HepG2 (cell line): ENCODE measurements at regions not wholly inside any gene's neighbourhood (a gene's known extent, or its start where the extent isn't known, plus 50 kb on each side); places are given as distances from the start of the nearest gene placed in this dataset.

Experiments used
- ATAC-seq: fragments of 200-7000 bp; cut with Tn5 transposase; 3 replicates; pipeline ENCODE4 v1.9.1; 2020; ENCODE audit warnings: mild to moderate bottlenecking, moderate library complexity
- BruUV-seq: library from RNA; stranded (reverse); fragments of 400-500 nt; replicated peaks from 2 replicates; lab custom pipeline; 2021; lab: Mats Ljungman, UMichigan
- CTCF ChIA-PET: fragments of 300-600 bp; formaldehyde crosslinking; extraction: SDS; loops from one replicate; lab custom pipeline; 2021; ENCODE audit warnings: low total read pairs, inconsistent platforms, low intra/inter-chr PET ratio; lab: Yijun Ruan, JAX
- POLR2A ChIA-PET: fragments of 350-600 bp; sonication (Branson Sonifier 250); formaldehyde crosslinking; loops from one replicate; lab custom pipeline; 2020; ENCODE audit warnings: antibody characterized with exemption, inconsistent platforms; lab: Yijun Ruan, JAX
- DNase-seq: peaks from one replicate; pipeline ENCODE4 v3.0.0-alpha.2; 2015; ENCODE audit warnings: low spot score
- FAIRE-seq: peaks from 3 replicates; lab custom pipeline; 2011; peaks lifted over from hg19 to GRCh38; lab: Jason Lieb, UNC
- H2AFZ ChIP-seq: one replicate; pipeline ENCODE4 v1.6.1; 2011; ENCODE audit warnings: low read length, inconsistent platforms
- H3K27ac ChIP-seq: fragments of 300-600 bp; 3 replicates; pipeline ENCODE4 v1.8.0; 2011; ENCODE audit warnings: mixed run types, mild to moderate bottlenecking, mixed read lengths, low read length, inconsistent platforms; ENCODE audit not compliant: insufficient read depth; ENCODE audit errors: extremely low read length
- H3K27me3 ChIP-seq, 2 experiments: fragments of 200-600 bp in 1 of 2; 2 replicates in 1 of 2; 3 replicates in 1 of 2; pipeline versions ENCODE4 v1.6.0 to v1.8.0; 2011; ENCODE audit warnings: low read length in 2 of 2, mild to moderate bottlenecking in 2 of 2, moderate library complexity in 2 of 2, inconsistent platforms in 1 of 2; ENCODE audit not compliant: insufficient read depth in 2 of 2, control insufficient read depth in 1 of 2
- H3K36me3 ChIP-seq, 2 experiments: fragments of 200-600 bp in 1 of 2; replicated peaks in 1 of 2; 2 replicates in 1 of 2; 3 replicates in 1 of 2; pipeline versions ENCODE4 v1.5.1 to v1.8.0; 2011; ENCODE audit warnings: low read length in 2 of 2, inconsistent platforms in 1 of 2; ENCODE audit not compliant: insufficient read depth in 2 of 2, control insufficient read depth in 1 of 2
- H3K4me1 ChIP-seq: 2 replicates; pipeline ENCODE4 v1.5.1; 2012; ENCODE audit warnings: low read length, inconsistent platforms; ENCODE audit not compliant: insufficient read depth
- H3K4me2 ChIP-seq: 2 replicates; pipeline ENCODE4 v1.6.0; 2011; ENCODE audit warnings: low read depth, low read length, inconsistent platforms
- H3K4me3 ChIP-seq, 3 experiments: fragments of 200-600 bp in 1 of 3; sonication (generic), shearing (Covaris generic) in 1 of 3; replicated peaks in 1 of 3; 2 replicates each; pipeline ENCODE4 v1.5.1; 2011 to 2016; ENCODE audit warnings: low read length in 3 of 3, inconsistent platforms in 2 of 3, low read depth in 2 of 3, mild to moderate bottlenecking in 2 of 3, control low read depth in 1 of 3, mixed read lengths in 1 of 3; ENCODE audit not compliant: insufficient read depth in 1 of 3
- H3K79me2 ChIP-seq: one replicate; pipeline ENCODE4 v1.6.1; 2011; ENCODE audit warnings: low read length, inconsistent platforms; ENCODE audit not compliant: insufficient read depth
- H3K9ac ChIP-seq: 2 replicates; pipeline ENCODE4 v1.6.0; 2011; ENCODE audit warnings: mild to moderate bottlenecking, low read depth, low read length, inconsistent platforms; ENCODE audit not compliant: insufficient read depth
- H3K9me3 ChIP-seq: 2 replicates; pipeline ENCODE4 v1.5.1; 2012; ENCODE audit warnings: mild to moderate bottlenecking, low read length
- H4K20me1 ChIP-seq: 2 replicates; pipeline ENCODE4 v1.6.0; 2011; ENCODE audit warnings: inconsistent platforms, mild to moderate bottlenecking, low read length, moderate library complexity; ENCODE audit not compliant: insufficient read depth
- ATF7 ChIP-seq, 2 experiments: fragments of 450-650 bp in 1 of 2; sonication (generic) in 1 of 2; formaldehyde crosslinking in 1 of 2; IDR thresholded peaks; 2 replicates each; pipeline versions ENCODE4 v1.4.0 to v1.6.1; 2016 to 2020; ENCODE audit warnings: antibody characterized with exemption in 1 of 2, mild to moderate bottlenecking in 1 of 2, missing genetic modification reagents in 1 of 2
- BRCA1 ChIP-seq: sonication (generic); formaldehyde crosslinking; IDR thresholded peaks from 2 replicates; pipeline ENCODE4 v1.4.0; 2020; ENCODE audit warnings: missing genetic modification reagents
- CBX5 ChIP-seq: sonication (generic); formaldehyde crosslinking; IDR thresholded peaks from 2 replicates; pipeline ENCODE4 v1.4.0; 2020; ENCODE audit warnings: missing genetic modification reagents, borderline replicate concordance
- GFI1 ChIP-seq: sonication (generic); formaldehyde crosslinking; IDR thresholded peaks from 2 replicates; pipeline ENCODE4 v1.5.0; 2020; ENCODE audit warnings: missing genetic modification reagents, mild to moderate bottlenecking, borderline replicate concordance
- HIVEP1 ChIP-seq: sonication (generic); formaldehyde crosslinking; IDR thresholded peaks from 2 replicates; pipeline ENCODE4 v1.4.0; 2020; ENCODE audit warnings: mild to moderate bottlenecking, missing genetic modification reagents
- PHF8 ChIP-seq: sonication (generic); formaldehyde crosslinking; IDR thresholded peaks from 2 replicates; pipeline ENCODE4 v1.5.0; 2020; ENCODE audit warnings: missing genetic modification reagents
- RERE ChIP-seq: IDR thresholded peaks from 2 replicates; pipeline ENCODE4 v1.6.1; 2016; ENCODE audit warnings: low read depth, missing genetic modification reagents, missing compliant biosample characterization
- SIX1 ChIP-seq: sonication (generic); formaldehyde crosslinking; IDR thresholded peaks from 2 replicates; pipeline ENCODE4 v1.4.0; 2020; ENCODE audit warnings: missing genetic modification reagents, borderline replicate concordance
- SKI ChIP-seq: fragments of 450-650 bp; IDR thresholded peaks from one replicate; pipeline ENCODE4 v1.6.1; 2018; ENCODE audit warnings: mild to moderate bottlenecking; ENCODE audit not compliant: partially characterized antibody
- TFDP1 ChIP-seq: IDR thresholded peaks from 2 replicates; pipeline ENCODE4 v1.6.1; 2016; ENCODE audit warnings: missing compliant biosample characterization, missing genetic modification reagents, borderline replicate concordance
- ZNF160 ChIP-seq: sonication (generic); formaldehyde crosslinking; IDR thresholded peaks from 2 replicates; pipeline ENCODE4 v1.8.0; 2022; ENCODE audit warnings: mild to moderate bottlenecking, inconsistent platforms, missing genetic modification reagents
- ZNF382 ChIP-seq: sonication (generic); formaldehyde crosslinking; IDR thresholded peaks from 2 replicates; pipeline ENCODE4 v1.5.0; 2020; ENCODE audit warnings: missing genetic modification reagents, mild to moderate bottlenecking, borderline replicate concordance
- ZNF446 ChIP-seq: sonication (generic); formaldehyde crosslinking; IDR thresholded peaks from 2 replicates; pipeline ENCODE4 v1.5.0; 2020; ENCODE audit warnings: mild to moderate bottlenecking, missing genetic modification reagents
- ZNF484 ChIP-seq: sonication (generic); formaldehyde crosslinking; IDR thresholded peaks from 2 replicates; pipeline ENCODE4 v1.5.1; 2020; ENCODE audit warnings: mild to moderate bottlenecking, low read depth, missing genetic modification reagents, borderline replicate concordance
- ZNF720 ChIP-seq: sonication (generic); formaldehyde crosslinking; IDR thresholded peaks from 2 replicates; pipeline ENCODE4 v1.4.0; 2020; ENCODE audit warnings: missing genetic modification reagents
- ZNF737 ChIP-seq: sonication (generic); formaldehyde crosslinking; IDR thresholded peaks from 2 replicates; pipeline ENCODE4 v1.5.0; 2020; ENCODE audit warnings: missing genetic modification reagents, mild to moderate bottlenecking, borderline replicate concordance
- WGBS: methylation state at CpG from one replicate; pipeline ENCODE4 v1.1.6; 2017; ENCODE audit warnings: low lambda C conversion rate; 5-methylcytosine and 5-hydroxymethylcytosine counted together
- in situ Hi-C: cut with HindIII; loops from 2 replicates; pipeline ENCODE4 v1.10.0; 2017; ENCODE audit warnings: low pct_unique_long_range_greater_than_20kb; ENCODE audit not compliant: extremely low pct_ligation_motif_present
- intact Hi-C: fragments of 100-400 bp; cut with micrococcal nuclease; formaldehyde crosslinking; loops from one replicate; pipeline ENCODE4 v1.10.0; 2022; ENCODE audit not compliant: unreplicated experiment

GRCh38 chr2:150259746-150260145 lies 227.7 kb downstream of the RND3 start (continued):
- TF ChIP-seq ZNF160 (CRISPR knock-in tag), result no peak
- no peak for TF ChIP-seq BRCA1
- no peak for TF ChIP-seq ZNF484
- no peak for TF ChIP-seq HIVEP1 (CRISPR knock-in tag)
- TF ChIP-seq PHF8 (CRISPR knock-in tag), result no peak
- TF ChIP-seq ZNF737 (CRISPR knock-in tag), result no peak
- TF ChIP-seq ZNF446, result no peak
- no peak for TF ChIP-seq ZNF382 (CRISPR knock-in tag)
- TF ChIP-seq TFDP1 (CRISPR knock-in tag), result no peak

GRCh38 chr2:150258781-150259307 lies 228.6 kb downstream of the RND3 start:
- POLR2A ChIA-PET, result no interaction called here
- H3K79me2 ChIP-seq, result no peaks in the 10 kb centered on the region
- WGBS, result 37% methylated on average over 8 of the region's 8 CpGs
- TF ChIP-seq GFI1 (CRISPR knock-in tag) (no peak), ATF7 (IDR thresholded peaks at IDR 0.05) (no peak), ATF7 (CRISPR knock-in tag; IDR thresholded peaks at IDR 0.05) (no peak), ZNF720 (CRISPR knock-in tag) (no peak), SIX1 (no peak), RERE (CRISPR knock-in tag) (no peak), SKI (no peak), CBX5 (CRISPR knock-in tag) (no peak)

More at GRCh38 chr2:150258781-150259307, 228.6 kb downstream of the RND3 start:
- Histone ChIP-seq H3K9ac (no peak overlapping the region), H4K20me1 (no peaks in the 10 kb centered on the region), H3K4me3 (no peak overlapping the region), H3K4me1 (no peaks in the 10 kb centered on the region), H3K4me2 (no peak overlapping the region), H3K27ac (no peak overlapping the region), H3K9me3 (peaks cover 64% of the 10 kb centered on the region), H3K27me3 (no peaks in the 10 kb centered on the region), H3K36me3 (no peaks in the 10 kb centered on the region), H2AFZ (no peak overlapping the region)
- BruUV-seq, result no TSS peak
- CTCF ChIA-PET, result no interaction called here
- intact Hi-C loops, result no loop called here
- DNase-seq (no peak), FAIRE-seq (no peak), ATAC-seq (no peak)
- in situ Hi-C loops, result no loop called here
